ENCODE measurements at regions not wholly inside any gene's neighbourhood (a gene's known extent, or its start where the extent isn't known, plus 50 kb on each side); places are given as distances from the start of the nearest gene placed in this dataset.

DNA sequence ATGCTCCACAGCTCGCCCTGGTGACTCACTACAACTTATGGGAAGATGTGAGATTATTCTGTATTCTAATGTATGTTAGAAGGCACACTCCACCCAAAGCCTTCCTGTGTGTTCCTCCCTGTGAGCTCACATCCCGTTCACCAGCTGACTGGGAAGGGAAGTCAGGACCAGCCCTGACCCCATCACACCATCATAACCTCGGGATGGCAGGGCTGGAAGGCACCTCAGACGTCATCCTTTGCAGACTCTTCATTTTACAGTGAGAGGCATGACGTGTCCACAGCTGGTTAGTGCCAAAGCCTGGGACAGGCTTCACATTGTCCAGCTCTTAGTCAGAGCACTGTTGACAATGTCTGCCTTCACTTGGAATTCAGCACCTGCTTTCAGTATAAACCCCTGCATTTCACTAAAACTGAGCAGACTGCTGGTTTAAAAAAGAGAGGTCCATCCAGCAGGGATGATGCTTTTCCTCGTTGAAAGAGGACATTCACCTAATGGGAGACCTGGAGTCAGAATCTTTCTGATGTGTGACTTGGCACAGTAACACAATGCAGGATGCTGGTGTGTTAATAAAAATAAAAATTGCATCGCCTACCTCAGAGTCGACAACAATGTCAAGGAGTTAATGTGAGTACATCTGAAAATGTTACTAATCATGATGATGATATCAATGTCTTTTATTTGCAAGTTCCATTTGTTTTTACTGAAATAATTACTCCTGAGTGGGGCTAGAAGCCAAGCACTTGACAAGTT, 418.0 kb upstream of the TNP1 start:
- DNase-seq (ENCODE audit: low spot score), result no peak
- Histone ChIP-seq H3K27ac (ENCODE audit: low read depth) (no peak overlapping the region), H3K4me3 (no peak overlapping the region), H3K79me2 (replicated peaks; ENCODE audit: insufficient read depth) (no peaks in the 10 kb centered on the region), H3K4me2 (no peak overlapping the region), H3K36me3 (ENCODE audit: insufficient read depth) (0 out of 2 replicates have a peak, but pooled peaks cover 3% of the 10 kb centered on the region), H4K20me1 (replicated peaks; ENCODE audit: insufficient read depth) (peaks cover 13% of the 10 kb centered on the region), H3K9me2 (ENCODE audit: insufficient read depth) (no peaks in the 10 kb centered on the region), H3K27me3 (ENCODE audit: insufficient read depth) (peaks cover 72% of the 10 kb centered on the region), H3K4me1 (ENCODE audit: insufficient read depth) (no peaks in the 10 kb centered on the region), H2AFZ (no peak overlapping the region), H3F3A (replicated peaks; ENCODE audit: low read depth) (no peaks in the 10 kb centered on the region)
- H3K36me3 Mint-ChIP-seq (ENCODE audit: low read depth), result no peaks in the 10 kb centered on the region
- peaks cover 77% of the 10 kb centered on the region for H3K27me3 Mint-ChIP-seq (ENCODE audit: insufficient read depth, low read depth, poor library complexity)
- H3K4me3 Mint-ChIP-seq, result no peak overlapping the region
- H3K27ac Mint-ChIP-seq, result no peak overlapping the region
- no peaks in the 10 kb centered on the region for H3K4me1 Mint-ChIP-seq
- ATAC-seq, result no peak
- TF ChIP-seq EZH2 (IDR thresholded peaks at IDR 0.05; ENCODE audit: low read depth, unreplicated experiment), result no peak
- TF ChIP-seq, protein P1, sequence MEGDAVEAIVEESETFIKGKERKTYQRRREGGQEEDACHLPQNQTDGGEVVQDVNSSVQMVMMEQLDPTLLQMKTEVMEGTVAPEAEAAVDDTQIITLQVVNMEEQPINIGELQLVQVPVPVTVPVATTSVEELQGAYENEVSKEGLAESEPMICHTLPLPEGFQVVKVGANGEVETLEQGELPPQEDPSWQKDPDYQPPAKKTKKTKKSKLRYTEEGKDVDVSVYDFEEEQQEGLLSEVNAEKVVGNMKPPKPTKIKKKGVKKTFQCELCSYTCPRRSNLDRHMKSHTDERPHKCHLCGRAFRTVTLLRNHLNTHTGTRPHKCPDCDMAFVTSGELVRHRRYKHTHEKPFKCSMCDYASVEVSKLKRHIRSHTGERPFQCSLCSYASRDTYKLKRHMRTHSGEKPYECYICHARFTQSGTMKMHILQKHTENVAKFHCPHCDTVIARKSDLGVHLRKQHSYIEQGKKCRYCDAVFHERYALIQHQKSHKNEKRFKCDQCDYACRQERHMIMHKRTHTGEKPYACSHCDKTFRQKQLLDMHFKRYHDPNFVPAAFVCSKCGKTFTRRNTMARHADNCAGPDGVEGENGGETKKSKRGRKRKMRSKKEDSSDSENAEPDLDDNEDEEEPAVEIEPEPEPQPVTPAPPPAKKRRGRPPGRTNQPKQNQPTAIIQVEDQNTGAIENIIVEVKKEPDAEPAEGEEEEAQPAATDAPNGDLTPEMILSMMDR (conservative IDR thresholded peaks at IDR 0.05; ENCODE audit: low read depth in 2 of 2), result no peak
- no peak for TF ChIP-seq STAT1 (IDR thresholded peaks at IDR 0.05; ENCODE audit: unreplicated experiment)
- no peak for TF ChIP-seq EZH2phosphoT487 (IDR thresholded peaks at IDR 0.05; ENCODE audit: unreplicated experiment)
- no peaks in the 10 kb centered on the region for H3K9me3 Mint-ChIP-seq

- Histone ChIP-seq H3K79me2 (replicated peaks; ENCODE audit: insufficient read depth) (no peaks in the 10 kb centered on the region), H3K9me2 (ENCODE audit: insufficient read depth) (no peaks in the 10 kb centered on the region), H3F3A (replicated peaks; ENCODE audit: low read depth) (no peaks in the 10 kb centered on the region), H3K27ac (ENCODE audit: low read depth) (no peak overlapping the region), H2AFZ (no peak overlapping the region), H3K4me1 (ENCODE audit: insufficient read depth) (no peaks in the 10 kb centered on the region), H3K4me2 (no peak overlapping the region), H3K4me3 (no peak overlapping the region), H3K27me3 (ENCODE audit: insufficient read depth) (peaks cover 85% of the 10 kb centered on the region), H3K36me3 (ENCODE audit: insufficient read depth) (0 out of 2 replicates have a peak, but pooled peaks cover 3% of the 10 kb centered on the region), H4K20me1 (replicated peaks; ENCODE audit: insufficient read depth) (peaks cover 24% of the 10 kb centered on the region)
- H3K9me3 Mint-ChIP-seq, result no peaks in the 10 kb centered on the region
- peaks cover 90% of the 10 kb centered on the region for H3K27me3 Mint-ChIP-seq (ENCODE audit: insufficient read depth, low read depth, poor library complexity)
- H3K36me3 Mint-ChIP-seq (ENCODE audit: low read depth), result no peaks in the 10 kb centered on the region
- H3K27ac Mint-ChIP-seq, result no peak overlapping the region
- ATAC-seq, result no peak
- H3K4me1 Mint-ChIP-seq, result no peaks in the 10 kb centered on the region
- no peak for DNase-seq (ENCODE audit: low spot score)
- no peak overlapping the region for H3K4me3 Mint-ChIP-seq
- no peak for TF ChIP-seq JUNB (IDR thresholded peaks at IDR 0.05; ENCODE audit: unreplicated experiment)
- no peak for TF ChIP-seq STAT1 (IDR thresholded peaks at IDR 0.05; ENCODE audit: unreplicated experiment)
- TF ChIP-seq, protein P1 (conservative IDR thresholded peaks at IDR 0.05; ENCODE audit: low read depth in 2 of 2), result no peak
- TF ChIP-seq ZNF462 (CRISPR knock-in tag; IDR thresholded peaks at IDR 0.05), result no peak
- no peak for TF ChIP-seq ZNF114 (CRISPR knock-in tag; IDR thresholded peaks at IDR 0.05)
- no peak for TF ChIP-seq POLR2AphosphoS5 (IDR thresholded peaks at IDR 0.05; ENCODE audit: low read depth)
- TF ChIP-seq CREB1 (CRISPR knock-in tag; IDR thresholded peaks at IDR 0.05; ENCODE audit: low read depth), result no peak
- TF ChIP-seq EZH2phosphoT487 (IDR thresholded peaks at IDR 0.05; ENCODE audit: unreplicated experiment), result no peak
Measured at GRCh38 chr2:217276433-217276832, 416.6 kb upstream of the TNP1 start.
